ENCODE measurements at regions not wholly inside any gene's neighbourhood (a gene's known extent, or its start where the extent isn't known, plus 50 kb on each side); places are given as distances from the start of the nearest gene placed in this dataset.

DNA sequence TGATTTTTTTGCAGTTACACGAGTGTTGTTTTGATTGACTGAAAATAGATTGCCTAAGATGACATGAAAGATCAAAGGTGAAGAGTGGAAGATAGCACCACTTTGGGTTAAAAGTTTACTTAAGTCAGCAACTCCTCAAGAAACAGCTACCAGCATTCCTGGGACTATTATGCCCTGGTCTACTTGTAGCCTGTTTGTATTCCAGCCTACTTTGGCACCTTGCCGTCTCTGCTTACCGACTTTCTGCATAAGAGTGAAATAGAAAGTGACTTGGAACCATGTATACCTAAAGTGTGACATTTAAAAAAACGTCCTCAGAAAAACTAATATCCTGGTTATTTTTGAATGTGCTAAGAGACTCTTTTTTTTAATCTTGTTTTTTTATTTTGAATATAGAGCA lies 631.5 kb upstream of the PTBP2 start:
- no peak for TF ChIP-seq CTCF (IDR thresholded peaks at IDR 0.05)
- intact Hi-C loops (cut with micrococcal nuclease), result no loop called here
- 90% methylated on average over 3 of the region's 4 CpGs for WGBS (ENCODE audit: insufficient coverage)
- H3K27me3 ChIP-seq (ENCODE audit: control insufficient read depth, insufficient read depth, low read length), result no peaks in the 10 kb centered on the region
- H3K9me3 ChIP-seq (ENCODE audit: control insufficient read depth, insufficient read depth, low read length), result peaks cover 4% of the 10 kb centered on the region
- H3K36me3 ChIP-seq (ENCODE audit: control insufficient read depth, insufficient read depth, low read length), result no peaks in the 10 kb centered on the region
- peaks cover 6% of the 10 kb centered on the region for H3K36me3 Mint-ChIP-seq
- ATAC-seq, result no peak
- no peak overlapping the region for H3K27ac ChIP-seq (ENCODE audit: low read length)
- no peak overlapping the region for H3K27ac Mint-ChIP-seq
- H3K4me3 Mint-ChIP-seq, result no peak overlapping the region
- no peaks in the 10 kb centered on the region for H3K4me1 Mint-ChIP-seq
- H3K9me3 Mint-ChIP-seq, result peaks cover 2 to 6% of the 10 kb centered on the region in 2 donors
- DNase-seq, result no peak
- no peak overlapping the region for H3K4me3 ChIP-seq (ENCODE audit: low read length)
- no peaks in the 10 kb centered on the region for H3K4me1 ChIP-seq (ENCODE audit: control insufficient read depth, insufficient read depth, low read length)
- no peaks in the 10 kb centered on the region for H3K27me3 Mint-ChIP-seq (ENCODE audit: low read depth in 2 of 2)

- intact Hi-C loops (cut with micrococcal nuclease), result no loop called here
- no peak for TF ChIP-seq CTCF (IDR thresholded peaks at IDR 0.05)
- Mint-ChIP-seq H3K4me3 (no peak overlapping the region), H3K27me3 (ENCODE audit: low read depth in 2 of 2) (no peaks in the 10 kb centered on the region), H3K36me3 (peaks cover 6% of the 10 kb centered on the region), H3K4me1 (no peaks in the 10 kb centered on the region), H3K27ac (no peak overlapping the region), H3K9me3 (peaks cover 11 to 14% of the 10 kb centered on the region in 2 donors)
- no peaks in the 10 kb centered on the region for H3K36me3 ChIP-seq (ENCODE audit: control insufficient read depth, insufficient read depth, low read length)
- peaks cover 4% of the 10 kb centered on the region for H3K9me3 ChIP-seq (ENCODE audit: control insufficient read depth, insufficient read depth, low read length)
- H3K27me3 ChIP-seq (ENCODE audit: control insufficient read depth, insufficient read depth, low read length), result no peaks in the 10 kb centered on the region
- no peak overlapping the region for H3K4me3 ChIP-seq (ENCODE audit: low read length)
- ATAC-seq, result no peak
- no peak for DNase-seq
- no peaks in the 10 kb centered on the region for H3K4me1 ChIP-seq (ENCODE audit: control insufficient read depth, insufficient read depth, low read length)
- WGBS (ENCODE audit: insufficient coverage), result 92% methylated on average over 1 of the region's 2 CpGs
- H3K27ac ChIP-seq (ENCODE audit: low read length), result no peak overlapping the region
Measured at GRCh38 chr1:96095849-96096612, 625.6 kb upstream of the PTBP2 start.

DNA sequence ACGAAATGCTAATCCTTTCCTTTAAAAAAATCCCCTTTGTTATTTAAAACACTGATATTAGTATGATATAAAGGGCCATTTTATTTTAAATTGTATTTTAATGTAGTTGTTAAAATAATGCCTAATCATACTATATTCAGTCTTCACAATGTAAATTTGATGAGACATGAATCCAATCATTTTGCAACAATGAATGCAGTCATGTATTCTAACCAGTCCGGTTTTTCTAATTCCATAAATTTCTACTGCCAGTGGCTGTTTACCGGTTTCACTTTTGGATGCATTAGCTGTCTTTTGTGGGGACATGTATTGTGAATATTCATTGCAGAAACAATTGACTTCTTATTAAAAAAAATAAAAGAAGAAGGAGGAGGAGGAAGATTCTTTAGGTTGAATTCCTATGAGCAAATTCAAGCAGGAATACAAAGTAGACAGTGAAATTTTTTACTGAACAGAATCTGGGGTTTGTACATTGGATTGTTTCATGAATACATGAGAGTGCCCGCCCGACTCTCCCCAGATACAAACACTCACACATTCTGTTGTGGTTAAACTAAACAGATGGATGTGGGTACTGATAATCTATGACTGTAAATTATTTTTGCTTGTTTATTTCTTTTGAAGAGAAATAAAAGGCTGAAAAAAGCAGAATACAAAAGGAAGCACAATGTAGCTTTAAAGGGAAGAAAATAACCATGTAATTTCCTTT lies 624.8 kb upstream of the PTBP2 start:
- Mint-ChIP-seq H3K4me1 (no peaks in the 10 kb centered on the region), H3K27me3 (ENCODE audit: low read depth in 2 of 2) (no peaks in the 10 kb centered on the region), H3K27ac (no peak overlapping the region), H3K4me3 (no peak overlapping the region), H3K36me3 (peaks cover 6% of the 10 kb centered on the region), H3K9me3 (peaks cover 11 to 14% of the 10 kb centered on the region in 2 donors)
- Histone ChIP-seq H3K36me3 (ENCODE audit: control insufficient read depth, insufficient read depth, low read length) (no peaks in the 10 kb centered on the region), H3K4me1 (ENCODE audit: control insufficient read depth, insufficient read depth, low read length) (no peaks in the 10 kb centered on the region), H3K27ac (ENCODE audit: low read length) (no peak overlapping the region), H3K27me3 (ENCODE audit: control insufficient read depth, insufficient read depth, low read length) (no peaks in the 10 kb centered on the region), H3K9me3 (ENCODE audit: control insufficient read depth, insufficient read depth, low read length) (peaks cover 4% of the 10 kb centered on the region), H3K4me3 (ENCODE audit: low read length) (no peak overlapping the region)
- intact Hi-C loops (cut with micrococcal nuclease), result no loop called here
- DNase-seq (no peak), ATAC-seq (no peak)
- 83% methylated on average over 1 of the region's 5 CpGs for WGBS (ENCODE audit: insufficient coverage)
- no peak for TF ChIP-seq CTCF (IDR thresholded peaks at IDR 0.05)
